ENCODE measurements at regions not wholly inside any gene's neighbourhood (a gene's known extent, or its start where the extent isn't known, plus 50 kb on each side); places are given as distances from the start of the nearest gene placed in this dataset.

DNA sequence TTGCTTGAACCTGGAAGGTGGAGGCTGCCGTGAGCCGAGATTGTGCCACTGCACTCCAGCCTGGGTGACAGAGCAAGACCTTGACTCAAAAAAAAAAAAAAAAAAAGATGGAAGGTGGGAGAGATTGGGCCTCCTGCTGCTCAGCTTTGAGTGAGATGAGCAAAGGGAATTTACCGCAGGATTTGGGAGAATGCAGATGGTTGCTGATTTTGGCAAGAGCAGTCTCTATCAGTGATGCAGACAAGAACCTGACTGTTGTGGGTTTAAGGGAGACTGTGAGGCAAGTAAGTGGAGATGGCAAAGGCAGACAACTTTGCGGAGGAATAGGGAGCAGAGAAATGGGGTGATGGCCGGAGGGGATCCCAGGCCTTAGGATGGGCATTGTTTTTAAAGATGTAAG is 1140.8 kb upstream of the AUTS2 start:
- no peak for DNase-seq

- no peak for DNase-seq
Measured at GRCh38 chr7:68458010-68458908, 1140.0 kb upstream of the AUTS2 start.

DNA sequence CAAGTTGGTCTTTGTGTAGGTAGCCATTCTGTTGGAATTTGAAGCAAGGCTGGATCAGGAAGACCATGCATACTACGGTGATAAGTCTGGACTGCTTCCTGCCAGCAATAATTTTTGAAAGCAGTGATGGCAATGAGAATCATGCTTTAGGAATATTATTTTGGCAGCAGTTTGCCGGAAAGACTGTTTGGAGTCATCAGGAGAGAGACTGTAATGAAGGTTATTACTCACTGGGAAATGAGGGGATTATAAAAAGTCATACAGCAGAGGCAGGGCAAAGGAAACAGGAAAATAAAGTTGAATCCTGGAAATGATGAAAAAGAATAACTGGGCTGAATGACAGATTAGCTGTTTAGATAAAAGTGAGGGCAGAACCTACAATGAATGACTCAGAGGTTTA is 1136.8 kb upstream of the AUTS2 start:
- DNase-seq: no peak

DNA sequence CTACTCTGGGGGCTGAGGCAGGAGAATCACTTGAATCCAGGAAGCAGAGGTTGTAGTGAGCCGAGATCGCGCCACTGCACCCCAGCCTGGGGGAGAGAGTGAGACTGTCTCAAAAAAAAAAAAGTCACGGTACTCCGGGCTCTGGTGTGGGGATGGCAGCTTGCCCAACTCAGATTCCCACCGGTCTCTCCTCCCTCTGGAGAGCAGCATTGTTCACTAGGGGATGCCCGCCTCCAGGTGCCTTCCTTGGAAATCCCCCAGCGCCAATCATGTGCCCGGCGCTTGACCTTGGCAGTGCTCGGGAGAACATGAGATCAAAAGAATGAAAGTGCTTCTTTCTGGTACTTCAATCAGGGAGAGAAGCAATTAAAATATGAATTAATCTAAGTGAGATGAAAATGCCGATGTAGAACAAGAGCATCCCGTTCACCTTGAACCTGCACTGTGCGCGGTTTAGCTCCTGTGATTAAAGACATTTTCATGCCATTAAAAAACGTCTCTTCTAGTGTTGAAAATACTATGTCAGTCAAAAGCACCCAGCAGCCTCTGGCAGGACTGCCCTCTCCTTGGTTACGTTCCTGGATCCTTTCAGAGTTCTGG is 1127.3 kb upstream of the AUTS2 start:
- no peak for DNase-seq

- DNase-seq: no peak
Measured at GRCh38 chr7:68472688-68473087, 1125.6 kb upstream of the AUTS2 start.

DNA sequence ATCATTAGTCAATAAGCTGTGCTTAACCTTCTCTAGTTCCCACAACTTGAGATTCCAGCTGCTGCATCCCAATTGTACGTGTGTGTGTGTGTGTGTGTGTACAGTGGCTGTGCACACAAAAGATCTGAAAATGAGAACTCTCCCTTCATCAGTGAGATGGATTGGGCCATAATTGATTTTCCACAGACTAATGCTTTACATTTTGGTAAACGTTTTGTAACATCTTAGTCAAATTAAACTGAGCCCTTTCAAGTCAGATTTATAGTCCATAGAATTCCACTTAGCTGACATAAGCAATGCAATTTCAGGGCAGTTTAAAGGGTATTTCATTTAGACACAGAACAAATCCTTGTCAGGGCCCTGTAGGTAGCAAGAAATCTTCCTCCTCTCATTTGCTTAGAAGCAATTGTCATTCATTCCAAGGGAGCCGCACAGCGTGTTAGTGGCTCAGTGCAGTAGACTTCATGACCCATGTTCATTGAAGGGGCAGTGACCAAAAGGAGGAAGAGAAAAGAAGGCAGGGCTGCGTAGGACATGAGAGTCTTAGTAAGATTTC is 1123.5 kb upstream of the AUTS2 start:
- no peak for DNase-seq

- DNase-seq: no peak
Measured at GRCh38 chr7:68476966-68477365, 1121.3 kb upstream of the AUTS2 start.

- no peak for DNase-seq
Measured at GRCh38 chr7:68478326-68478725, 1119.9 kb upstream of the AUTS2 start.

DNA sequence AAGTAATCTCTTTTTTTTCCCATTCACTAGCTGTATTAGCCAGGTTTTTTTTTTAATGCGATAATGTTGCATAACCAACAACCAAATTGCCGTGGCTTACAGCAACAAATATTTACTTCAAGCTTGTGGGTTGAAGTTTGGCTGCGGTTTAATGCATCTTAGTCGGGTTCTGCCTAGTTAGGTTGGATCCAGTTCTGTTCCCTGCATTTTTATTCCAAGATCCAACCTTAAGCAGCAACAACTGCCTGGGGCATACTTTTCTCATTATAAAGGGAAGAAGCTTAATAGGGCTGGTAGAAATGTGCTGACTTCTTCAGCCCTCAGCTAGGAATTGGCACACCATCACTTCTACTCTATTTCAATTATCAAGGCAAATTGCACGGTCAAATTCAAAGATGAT is 1115.5 kb upstream of the AUTS2 start:
- no peak for DNase-seq

DNA sequence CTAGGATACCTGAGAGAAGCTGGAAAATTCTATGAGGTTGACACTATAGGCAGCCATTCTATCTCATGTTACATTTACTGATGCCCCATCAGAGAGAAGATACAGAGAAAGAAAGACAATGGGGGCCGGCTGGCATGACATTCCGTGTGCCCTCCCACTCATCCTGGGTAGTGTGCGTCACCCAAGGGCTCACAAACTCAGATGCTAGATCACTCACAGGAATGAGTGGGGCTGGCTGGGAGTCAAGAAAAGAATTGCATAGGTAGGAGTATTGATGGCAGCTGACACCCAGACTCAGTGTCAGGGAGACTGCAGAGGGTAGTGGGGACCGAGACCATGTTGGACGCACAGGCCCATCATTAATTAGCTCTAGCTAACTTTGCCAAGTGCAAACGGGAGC is 1113.5 kb upstream of the AUTS2 start:
- DNase-seq: no peak

DNA sequence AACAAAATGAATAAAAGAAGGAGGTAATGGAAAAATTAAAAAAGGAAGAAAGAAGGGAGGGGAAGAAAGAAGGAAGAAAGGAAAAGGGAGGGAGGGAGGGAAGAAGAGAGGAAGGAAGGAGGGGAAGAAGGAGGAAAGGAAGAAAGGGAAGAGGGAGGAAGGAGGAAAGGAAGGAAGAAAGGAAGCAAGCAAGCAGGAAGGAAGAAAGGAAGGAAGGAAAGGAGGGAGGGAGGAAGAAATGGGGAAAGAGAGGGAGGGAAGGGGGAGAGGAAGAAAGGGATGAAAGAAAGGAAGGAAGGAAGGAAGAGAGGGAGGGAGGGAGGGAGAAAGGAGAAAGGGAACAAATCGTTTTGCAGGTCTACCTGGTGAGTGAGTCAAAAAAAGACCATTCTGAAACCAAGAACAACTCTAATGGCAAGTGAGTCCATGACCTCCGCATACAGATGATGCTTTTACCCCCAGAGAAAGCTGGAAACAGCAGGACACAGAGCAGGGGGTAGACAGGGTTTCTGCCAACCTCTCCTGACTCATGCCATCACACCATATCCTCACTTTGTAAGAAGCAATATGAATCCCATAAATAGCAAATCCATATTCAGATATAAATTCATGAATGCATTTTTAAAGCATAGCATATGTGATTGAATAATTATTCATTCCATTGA is 1112.9 kb upstream of the AUTS2 start:
- DNase-seq: no peak

GRCh38 chr7:68488341-68489060 is 1109.8 kb upstream of the AUTS2 start:
- DNase-seq: no peak

DNA sequence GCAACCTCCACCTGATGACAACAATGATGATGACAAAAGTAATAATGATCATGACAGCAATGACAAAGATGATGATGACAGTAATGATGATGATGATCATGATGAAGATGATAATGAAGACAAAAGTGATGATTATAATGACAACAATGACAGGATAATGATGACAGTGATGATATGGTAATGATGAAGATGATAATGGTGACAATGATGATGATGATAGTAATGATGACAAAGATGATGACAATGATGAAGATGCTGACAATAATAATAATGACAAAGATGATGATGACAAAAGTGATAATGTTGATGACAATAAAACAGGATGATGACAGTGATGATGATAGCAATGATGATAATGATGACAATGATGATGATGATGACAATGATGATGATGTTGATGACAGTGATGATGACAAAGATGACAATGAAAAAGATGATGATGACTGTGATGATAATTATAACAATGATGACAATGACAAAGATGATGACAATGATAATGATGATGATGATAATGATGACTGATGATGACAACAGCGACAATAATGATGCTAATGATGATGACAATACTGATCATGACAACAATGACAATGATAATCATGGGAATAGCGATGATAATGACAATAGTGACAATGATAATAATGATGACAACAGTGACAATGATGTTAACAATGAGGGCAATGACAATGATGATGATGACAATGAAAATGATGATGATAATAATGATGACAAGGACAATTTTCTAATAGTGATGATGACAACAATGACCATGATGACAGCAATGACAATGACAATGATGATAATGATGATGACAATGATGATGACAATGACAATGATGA is 1106.5 kb upstream of the AUTS2 start:
- DNase-seq: no peak

DNA sequence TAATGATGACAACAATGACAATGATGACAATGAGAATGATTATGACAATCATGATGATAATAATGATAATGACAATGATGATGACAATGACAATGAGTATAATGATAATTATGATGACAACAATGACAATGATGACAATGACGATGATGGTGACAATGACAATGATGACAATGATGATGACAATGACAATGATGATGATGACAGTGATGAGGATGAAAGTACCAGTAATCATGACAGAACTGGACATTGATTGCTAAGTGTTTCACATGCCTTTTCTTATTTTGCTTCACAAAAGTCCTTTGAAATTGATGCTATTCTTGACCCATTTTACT is 1106.0 kb upstream of the AUTS2 start:
- no peak for DNase-seq

DNA sequence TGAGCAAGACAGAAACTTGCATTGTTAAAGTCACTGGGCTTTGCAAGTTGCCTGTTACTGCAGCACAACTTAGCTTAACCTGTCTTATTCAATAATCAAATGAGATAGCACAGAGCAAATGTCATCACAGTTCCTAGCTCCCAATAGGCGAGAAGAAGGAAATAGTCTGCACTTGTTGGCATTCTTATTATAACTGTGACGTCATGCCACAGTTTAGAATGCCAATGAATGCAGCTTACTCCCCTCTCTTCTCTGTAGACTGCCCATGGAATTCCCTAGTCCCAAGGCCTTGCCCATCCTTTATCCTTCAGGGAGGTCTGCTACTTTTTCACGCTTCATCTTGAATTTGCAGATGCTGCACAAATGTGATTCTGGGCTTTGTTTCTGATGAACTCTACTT is 1094.9 kb upstream of the AUTS2 start:
- no peak for DNase-seq

- no peak for DNase-seq
Measured at GRCh38 chr7:68504716-68505115, 1093.6 kb upstream of the AUTS2 start.

GRCh38 chr7:68505721-68506120 is 1092.6 kb upstream of the AUTS2 start:
- DNase-seq: no peak

DNA sequence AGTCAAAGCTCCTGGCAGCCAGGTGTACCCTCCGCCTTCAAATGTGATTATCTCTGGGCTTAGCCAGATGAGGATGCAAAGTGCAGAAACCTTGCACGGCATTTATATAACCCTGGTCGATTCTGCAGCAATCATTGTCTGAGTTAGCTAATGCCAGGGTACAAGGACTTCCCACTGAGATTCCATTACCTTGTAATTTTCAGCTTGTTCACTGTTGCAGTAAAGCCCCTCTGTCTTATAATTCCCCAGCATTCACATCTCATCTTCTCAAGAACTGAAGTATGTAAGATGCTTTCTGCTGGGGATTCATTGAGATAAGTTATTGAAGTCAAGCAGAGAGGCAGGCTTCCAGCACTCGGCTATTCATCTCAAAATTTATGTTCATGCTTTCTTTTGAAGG is 1090.6 kb upstream of the AUTS2 start:
- DNase-seq: no peak

GRCh38 chr7:68509054-68509453 is 1089.2 kb upstream of the AUTS2 start:
- DNase-seq: no peak

DNA sequence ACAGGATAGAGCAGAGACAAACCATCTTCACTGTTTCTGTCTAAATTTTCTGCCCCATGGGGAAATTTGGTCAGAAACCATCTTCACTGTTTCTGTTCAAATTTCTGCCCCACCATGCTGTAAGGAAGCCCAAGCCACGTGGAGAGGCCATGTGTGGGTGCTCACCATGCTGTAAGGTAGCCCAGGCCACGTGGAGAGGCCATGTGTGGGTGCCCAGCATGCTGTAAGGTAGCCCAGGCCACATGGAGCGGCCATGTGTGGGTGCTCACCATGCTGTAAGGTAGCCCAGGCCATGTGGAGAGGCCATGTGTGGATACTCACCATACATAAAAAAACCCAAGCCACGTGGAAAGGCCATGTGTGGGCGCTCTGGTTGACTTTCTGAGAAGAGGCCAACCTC is 1088.7 kb upstream of the AUTS2 start:
- DNase-seq: no peak

DNA sequence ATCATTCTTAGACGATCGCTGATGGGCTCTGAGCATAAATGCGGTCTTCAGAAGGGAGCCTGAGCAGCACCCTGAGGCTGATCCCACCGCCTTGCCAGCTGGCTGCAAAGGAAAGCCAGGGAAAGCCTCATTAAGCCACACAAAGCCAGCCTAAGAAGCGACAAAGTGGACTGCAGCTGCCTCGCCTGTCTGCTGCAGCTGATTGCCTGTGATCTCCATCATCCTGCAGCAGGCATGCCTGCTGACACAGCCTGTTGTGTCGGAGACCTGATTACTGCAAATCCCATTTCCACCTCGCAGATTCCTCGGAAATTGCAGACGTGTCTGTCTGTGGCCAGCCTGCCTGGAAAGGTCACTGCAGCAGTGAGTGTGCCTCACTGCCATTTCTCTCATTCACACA is 1087.0 kb upstream of the AUTS2 start:
- no peak for DNase-seq

GRCh38 chr7:68512466-68512865 is 1085.8 kb upstream of the AUTS2 start:
- no peak for DNase-seq

Data from NCI-H187 treated with DMSO at 0.1 percent for 48 hours (cell line).